Neural progenitor cell (in vitro differentiated cells): ENCODE measurements at regions not wholly inside any gene's neighbourhood (a gene's known extent, or its start where the extent isn't known, plus 50 kb on each side); places are given as distances from the start of the nearest gene placed in this dataset.

ENCODE experiments used
- CTCF ChIP-seq: fragments of 200-600 bp; sonication (generic); IDR thresholded peaks from 2 replicates; pipeline ENCODE4 v1.5.1; 2017; ENCODE audit warnings: antibody characterized with exemption, mild to moderate bottlenecking
- EZH2 ChIP-seq: fragments of 200-600 bp; sonication (generic); IDR thresholded peaks from 2 replicates; pipeline ENCODE4 v1.6.1; 2017; ENCODE audit warnings: antibody characterized with exemption, mild to moderate bottlenecking, moderate library complexity
- EZH2phosphoT487 ChIP-seq: fragments of 200-600 bp; sonication (generic); IDR thresholded peaks from 2 replicates; pipeline ENCODE4 v1.6.1; 2017; ENCODE audit warnings: antibody characterized with exemption

GRCh38 chr20:59451641-59452040 is 151.2 kb downstream of the EDN3 start:
- TF ChIP-seq EZH2 (no peak), CTCF (no peak), EZH2phosphoT487 (no peak)
